ENCODE measurements at regions not wholly inside any gene's neighbourhood (a gene's known extent, or its start where the extent isn't known, plus 50 kb on each side); places are given as distances from the start of the nearest gene placed in this dataset.

DNA sequence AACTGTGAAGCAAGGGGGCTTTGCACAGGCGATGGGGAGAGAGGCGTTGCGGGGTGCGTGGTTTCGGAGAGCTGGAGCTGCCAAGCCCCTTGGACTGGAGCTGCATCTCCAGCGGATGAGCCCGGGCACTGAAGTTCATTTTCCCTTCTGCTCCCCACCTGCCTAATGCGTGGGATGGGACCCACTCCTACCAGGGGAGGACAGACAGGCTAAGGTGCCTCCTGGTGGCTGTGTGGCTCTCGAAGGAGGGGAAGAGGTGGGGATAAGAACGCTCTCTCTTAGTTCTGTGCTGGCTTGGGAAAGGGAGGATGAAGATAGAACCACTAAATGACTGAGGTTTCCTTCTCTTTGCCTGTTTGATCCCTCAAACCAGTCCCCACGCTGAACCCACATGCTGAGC is 177.6 kb upstream of the PITRM1 start:
- TF ChIP-seq TAF1 (IDR thresholded peaks at IDR 0.05; ENCODE audit: borderline replicate concordance, low read depth, low read length) (no peak), POLR2A (IDR thresholded peaks at IDR 0.05; ENCODE audit: low read depth, low read length) (no peak), POLR2AphosphoS5 (IDR thresholded peaks at IDR 0.05; ENCODE audit: low read depth, low read length) (no peak)
- DNase-seq (ENCODE audit: insufficient read length) (no peak), FAIRE-seq (no peak)

DNA sequence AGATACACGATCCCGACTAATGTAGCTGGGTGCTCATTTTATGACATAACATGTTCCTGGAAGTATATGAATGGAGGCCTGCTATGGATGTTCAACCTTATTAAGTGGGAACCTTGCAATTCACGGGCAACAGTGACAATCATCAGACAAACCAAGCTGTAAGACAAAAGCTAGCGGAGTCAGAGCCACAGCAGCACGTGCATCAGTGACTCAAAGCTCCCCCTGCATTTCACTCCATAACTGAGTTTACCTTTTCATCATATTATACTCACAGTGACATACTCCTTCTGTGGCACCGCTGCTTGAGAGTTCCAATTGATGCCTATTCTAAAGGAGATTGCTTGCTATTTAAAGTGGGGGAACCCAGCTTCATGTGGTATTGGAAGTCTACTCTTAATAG is 176.0 kb upstream of the PITRM1 start:
- DNase-seq (ENCODE audit: insufficient read length), result no peak
- no peak for TF ChIP-seq POLR2A (IDR thresholded peaks at IDR 0.05; ENCODE audit: low read depth, low read length)
- TF ChIP-seq TAF1 (IDR thresholded peaks at IDR 0.05; ENCODE audit: borderline replicate concordance, low read depth, low read length), result no peak
- TF ChIP-seq POLR2AphosphoS5 (IDR thresholded peaks at IDR 0.05; ENCODE audit: low read depth, low read length), result no peak
- FAIRE-seq, result no peak

DNA sequence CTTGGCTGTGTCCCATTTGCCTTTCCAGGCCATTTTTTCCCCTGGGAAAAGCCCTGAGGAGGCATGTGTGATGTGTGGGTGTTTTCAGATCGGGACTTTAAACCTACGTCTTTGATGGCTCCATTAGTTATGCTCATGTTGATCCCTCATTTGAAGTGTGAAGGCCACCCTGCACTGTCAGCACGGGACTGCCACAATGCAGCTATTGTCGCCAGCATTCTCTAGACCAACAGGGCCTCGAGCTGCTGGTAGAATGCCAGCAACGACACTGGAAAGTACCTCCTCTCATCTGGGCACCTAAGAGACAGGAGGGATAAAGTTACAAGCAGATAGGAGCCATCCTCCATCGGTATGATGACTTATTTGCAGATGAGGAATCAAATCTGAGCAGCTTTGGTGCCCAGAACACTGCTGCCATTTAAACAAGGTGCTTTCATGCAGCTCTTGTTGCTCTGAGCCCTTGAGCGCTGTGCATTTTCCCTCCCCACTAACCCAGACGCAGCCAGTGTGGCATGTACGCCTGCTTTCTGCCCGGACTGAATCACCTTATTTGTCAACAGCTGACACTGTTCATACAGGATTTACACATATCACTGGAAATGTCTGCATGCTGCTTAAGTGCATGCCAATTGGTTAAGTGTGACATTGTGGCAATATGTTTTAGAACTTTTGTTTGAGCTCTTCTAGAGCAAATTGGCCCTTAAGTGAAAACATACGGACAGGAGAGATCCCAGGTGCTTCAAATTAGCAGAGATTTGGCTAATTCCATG is 175.0 kb upstream of the PITRM1 start:
- DNase-seq (ENCODE audit: insufficient read length) (no peak), FAIRE-seq (no peak)
- TF ChIP-seq POLR2AphosphoS5 (IDR thresholded peaks at IDR 0.05; ENCODE audit: low read depth, low read length), result no peak
- TF ChIP-seq TAF1 (IDR thresholded peaks at IDR 0.05; ENCODE audit: borderline replicate concordance, low read depth, low read length), result no peak
- TF ChIP-seq POLR2A (IDR thresholded peaks at IDR 0.05; ENCODE audit: low read depth, low read length), result no peak

DNA sequence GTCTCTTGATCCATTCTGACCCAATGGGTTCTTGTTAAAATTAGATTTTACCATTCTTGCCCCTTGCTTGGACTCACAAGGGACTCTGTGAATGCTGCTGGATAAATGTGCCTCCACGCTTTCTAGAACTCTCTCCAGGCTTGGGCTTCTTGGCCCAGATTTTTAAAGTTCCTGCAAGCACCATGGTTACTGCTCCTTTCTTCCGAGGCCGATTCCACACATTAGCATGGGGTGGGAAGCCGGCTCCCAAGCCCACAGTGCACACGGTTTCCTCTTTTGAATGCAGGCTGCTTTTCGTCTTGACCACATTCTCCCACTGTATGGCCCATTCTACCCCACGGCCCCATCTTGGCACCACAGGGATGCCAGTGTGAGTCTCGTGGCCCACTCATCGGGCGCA is 174.3 kb upstream of the PITRM1 start:
- DNase-seq (ENCODE audit: insufficient read length) (no peak), FAIRE-seq (no peak)
- TF ChIP-seq TAF1 (IDR thresholded peaks at IDR 0.05; ENCODE audit: borderline replicate concordance, low read depth, low read length) (no peak), POLR2A (IDR thresholded peaks at IDR 0.05; ENCODE audit: low read depth, low read length) (no peak), POLR2AphosphoS5 (IDR thresholded peaks at IDR 0.05; ENCODE audit: low read depth, low read length) (no peak)

DNA sequence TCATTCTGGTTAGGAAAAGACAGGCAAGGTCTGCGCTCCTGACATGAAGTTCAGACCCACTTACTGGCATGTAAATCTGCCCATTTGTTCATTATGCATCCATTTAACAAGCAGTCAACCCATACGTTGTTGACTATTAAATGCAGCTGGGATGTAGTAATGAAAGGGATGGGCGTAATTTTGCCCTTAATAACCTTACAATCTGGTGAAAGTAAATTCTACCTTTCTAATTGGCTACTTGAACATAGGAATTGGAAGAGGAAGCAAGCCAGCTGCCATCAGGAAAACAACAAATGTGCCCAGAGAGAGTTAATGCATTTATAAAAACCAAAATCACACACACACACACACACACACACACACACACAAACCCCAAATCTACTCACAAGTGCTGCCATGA is 170.2 kb upstream of the PITRM1 start:
- TF ChIP-seq TAF1 (IDR thresholded peaks at IDR 0.05; ENCODE audit: borderline replicate concordance, low read depth, low read length) (no peak), POLR2A (IDR thresholded peaks at IDR 0.05; ENCODE audit: low read depth, low read length) (no peak)

DNA sequence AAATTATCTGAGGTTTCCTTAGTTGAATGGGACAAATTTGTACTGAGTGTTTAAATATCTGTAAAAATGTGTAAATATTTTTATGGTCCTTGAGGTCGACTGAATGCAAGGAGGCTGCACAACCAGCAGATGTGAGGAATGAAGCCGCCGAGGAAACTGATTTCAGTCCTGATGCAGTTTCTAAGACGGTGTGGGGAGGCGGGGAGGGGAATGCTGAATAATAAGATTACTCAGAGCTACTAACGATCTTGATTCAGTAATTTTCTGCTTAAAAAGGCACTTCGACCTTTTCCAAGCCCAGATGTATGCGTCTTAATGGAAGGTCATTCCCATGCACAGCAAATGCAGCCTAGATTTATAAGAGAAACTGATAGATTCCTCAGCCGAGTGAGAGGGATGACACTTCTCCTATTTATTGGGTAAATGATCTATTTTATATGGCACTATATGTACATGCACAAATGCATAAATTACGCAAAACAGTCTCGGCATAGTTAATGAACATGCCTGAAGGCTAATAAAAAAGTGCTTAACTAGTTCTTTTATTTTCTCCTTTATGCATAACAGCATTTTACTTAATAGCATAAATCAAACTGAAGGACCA is 167.6 kb upstream of the PITRM1 start:
- TF ChIP-seq POLR2AphosphoS5 (IDR thresholded peaks at IDR 0.05; ENCODE audit: low read depth, low read length), result no peak
- TF ChIP-seq TAF1 (IDR thresholded peaks at IDR 0.05; ENCODE audit: borderline replicate concordance, low read depth, low read length), result no peak
- TF ChIP-seq POLR2A (IDR thresholded peaks at IDR 0.05; ENCODE audit: low read depth, low read length), result no peak
- DNase-seq (ENCODE audit: insufficient read length) (no peak), FAIRE-seq (no peak)

More for the DNA sequence above, 170.2 kb upstream of the PITRM1 start:
- FAIRE-seq (no peak), DNase-seq (ENCODE audit: insufficient read length) (no peak)

DNA sequence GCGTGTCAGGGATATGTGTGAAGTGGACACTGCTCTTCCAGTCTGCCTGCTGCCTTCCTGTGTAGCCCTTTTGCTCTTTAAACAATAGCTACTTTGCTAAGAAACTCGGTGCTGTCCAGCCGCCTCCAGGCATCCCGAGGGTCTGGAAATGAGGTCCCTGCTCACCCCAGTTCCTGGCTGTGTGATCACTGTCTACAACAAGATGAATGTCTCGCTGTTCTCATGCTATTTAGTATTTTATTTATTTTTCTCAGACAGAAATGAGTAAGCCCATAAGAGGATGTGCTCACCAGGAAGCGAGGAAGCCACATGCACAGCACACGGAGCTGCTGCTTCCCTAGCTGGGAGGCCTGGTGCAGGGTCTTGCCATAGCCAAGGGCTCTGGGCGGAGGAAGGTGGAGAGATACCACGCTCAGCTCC is 167.0 kb upstream of the PITRM1 start:
- TF ChIP-seq POLR2AphosphoS5 (IDR thresholded peaks at IDR 0.05; ENCODE audit: low read depth, low read length) (no peak), POLR2A (IDR thresholded peaks at IDR 0.05; ENCODE audit: low read depth, low read length) (no peak), TAF1 (IDR thresholded peaks at IDR 0.05; ENCODE audit: borderline replicate concordance, low read depth, low read length) (no peak)

DNA sequence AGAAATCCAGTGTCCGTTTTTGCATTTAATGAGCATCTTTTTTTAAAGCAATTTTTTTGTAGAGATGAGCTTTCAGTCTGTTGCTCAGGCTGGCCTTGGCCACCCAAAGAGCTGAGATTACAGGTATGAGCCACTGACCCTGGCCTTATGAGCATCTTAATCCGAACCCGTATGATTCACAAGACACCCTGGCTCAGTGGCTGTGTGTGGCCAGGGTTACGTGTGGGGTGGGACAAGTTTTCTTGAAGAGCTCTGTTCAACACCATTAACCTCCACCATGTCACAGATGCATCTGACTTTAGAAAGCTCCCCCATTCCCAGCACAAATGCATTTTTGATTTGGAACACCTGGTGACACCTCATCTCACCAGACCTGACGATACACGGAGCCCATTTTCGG is 166.5 kb upstream of the PITRM1 start:
- no peak for DNase-seq (ENCODE audit: insufficient read length)
- no peak for TF ChIP-seq POLR2AphosphoS5 (IDR thresholded peaks at IDR 0.05; ENCODE audit: low read depth, low read length)
- no peak for FAIRE-seq

More for the DNA sequence above, 167.0 kb upstream of the PITRM1 start:
- DNase-seq (ENCODE audit: insufficient read length) (no peak), FAIRE-seq (no peak)

DNA sequence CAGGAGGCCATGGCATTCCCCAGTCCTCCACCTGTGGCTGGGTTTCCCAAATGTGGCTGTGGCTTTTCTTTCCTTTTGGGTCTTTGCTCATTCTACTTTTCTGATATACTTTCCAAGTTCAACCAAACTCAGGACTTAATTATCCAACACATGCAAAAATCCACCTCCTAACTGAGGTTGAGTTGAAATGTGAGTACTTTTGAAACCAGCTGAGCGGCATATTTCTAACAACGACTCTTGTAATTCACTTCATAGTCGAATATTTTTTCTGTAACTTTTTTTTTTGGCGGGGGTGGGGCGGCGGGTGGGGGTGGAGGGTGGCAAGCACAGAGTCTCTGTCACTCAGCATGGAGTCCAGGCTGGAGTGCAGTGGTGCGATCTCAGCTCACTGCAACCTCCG is 165.2 kb upstream of the PITRM1 start:
- FAIRE-seq, result no peak
- TF ChIP-seq TAF1 (IDR thresholded peaks at IDR 0.05; ENCODE audit: borderline replicate concordance, low read depth, low read length), result no peak
- no peak for TF ChIP-seq POLR2A (IDR thresholded peaks at IDR 0.05; ENCODE audit: low read depth, low read length)
- TF ChIP-seq POLR2AphosphoS5 (IDR thresholded peaks at IDR 0.05; ENCODE audit: low read depth, low read length), result no peak

DNA sequence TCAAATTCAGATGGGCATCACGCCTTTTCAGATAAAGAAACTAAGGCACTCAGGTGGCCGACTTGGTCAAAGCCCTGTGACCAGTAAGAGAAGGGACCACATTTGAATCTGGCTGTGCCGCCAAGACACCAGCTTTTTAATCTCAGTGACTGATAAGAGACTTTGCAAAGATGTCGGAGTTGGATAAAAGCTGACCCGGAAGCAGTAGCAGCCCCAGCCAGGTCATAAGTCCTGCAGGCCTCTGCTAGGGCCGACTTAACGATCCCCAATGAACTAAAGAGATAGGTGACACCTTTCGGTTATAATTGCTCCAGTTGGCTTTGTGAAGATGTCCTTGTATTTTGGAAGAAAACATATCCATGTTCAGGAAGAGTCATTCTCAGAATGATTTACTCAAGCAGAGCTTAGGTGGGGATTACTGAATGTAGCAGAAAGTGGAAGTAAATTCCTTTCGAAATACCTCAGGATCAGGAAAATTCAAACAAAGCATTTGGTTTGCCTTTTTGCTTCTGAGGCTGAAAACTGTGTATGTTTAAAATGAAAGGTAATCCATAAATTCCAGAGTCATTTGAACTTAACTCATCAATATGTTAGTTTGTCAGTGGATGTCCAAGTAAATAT is 164.2 kb upstream of the PITRM1 start:
- DNase-seq (ENCODE audit: insufficient read length), result no peak
- no peak for TF ChIP-seq POLR2AphosphoS5 (IDR thresholded peaks at IDR 0.05; ENCODE audit: low read depth, low read length)
- TF ChIP-seq POLR2A (IDR thresholded peaks at IDR 0.05; ENCODE audit: low read depth, low read length), result no peak
- TF ChIP-seq TAF1 (IDR thresholded peaks at IDR 0.05; ENCODE audit: borderline replicate concordance, low read depth, low read length), result no peak
- no peak for FAIRE-seq

More for the DNA sequence above, 165.2 kb upstream of the PITRM1 start:
- no peak for DNase-seq (ENCODE audit: insufficient read length)

DNA sequence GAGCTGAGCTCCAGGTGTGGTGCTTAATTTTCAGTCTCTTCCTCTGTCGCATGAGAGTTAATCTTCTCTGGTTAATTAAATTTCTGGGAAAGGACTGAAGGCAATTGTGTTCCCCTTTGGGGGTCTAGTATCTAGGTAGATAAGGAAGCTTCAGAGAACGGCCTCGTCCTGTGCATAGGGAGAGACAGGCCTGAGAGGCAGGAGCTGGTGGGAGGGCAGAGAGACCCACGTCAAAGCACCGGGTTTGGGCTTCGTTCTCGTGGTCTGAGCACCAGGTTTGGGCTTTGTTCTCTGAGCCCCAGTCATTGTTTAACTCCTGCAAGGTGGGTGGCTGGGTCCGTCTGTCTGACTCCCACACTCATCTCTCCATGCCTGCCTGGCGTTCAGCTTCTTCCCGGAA is 160.8 kb upstream of the PITRM1 start:
- TF ChIP-seq POLR2A (IDR thresholded peaks at IDR 0.05; ENCODE audit: low read depth, low read length) (no peak), TAF1 (IDR thresholded peaks at IDR 0.05; ENCODE audit: borderline replicate concordance, low read depth, low read length) (no peak), POLR2AphosphoS5 (IDR thresholded peaks at IDR 0.05; ENCODE audit: low read depth, low read length) (no peak)
- FAIRE-seq (no peak), DNase-seq (ENCODE audit: insufficient read length) (no peak)

DNA sequence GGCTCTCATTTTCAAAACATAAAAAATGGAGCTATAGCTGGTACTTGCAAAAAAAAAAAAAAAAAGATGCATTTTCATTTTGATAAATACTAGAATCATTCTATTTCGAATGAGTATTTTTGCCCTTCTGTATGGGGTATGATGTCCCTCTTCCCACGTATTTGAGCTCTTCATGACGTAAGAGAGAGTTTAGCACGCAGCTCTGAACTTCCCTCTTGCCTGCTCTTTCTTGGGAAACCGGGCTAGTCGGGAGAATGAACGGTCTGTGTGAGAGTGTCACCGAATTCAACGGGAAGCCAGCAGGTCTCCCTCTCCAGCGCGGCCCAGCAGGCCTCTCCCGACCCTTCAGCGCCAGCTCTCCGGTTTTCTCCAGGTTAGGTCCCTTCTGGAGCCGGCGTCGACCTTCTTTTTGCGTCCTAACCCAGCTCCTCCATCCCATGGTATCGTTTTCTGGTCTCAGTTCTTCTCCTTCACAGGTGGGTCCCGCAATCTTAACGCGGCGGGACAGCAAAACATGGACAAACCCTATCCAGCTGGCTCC is 159.2 kb upstream of the PITRM1 start:
- DNase-seq (ENCODE audit: insufficient read length) (no peak), FAIRE-seq (no peak)
- TF ChIP-seq TAF1 (IDR thresholded peaks at IDR 0.05; ENCODE audit: borderline replicate concordance, low read depth, low read length) (no peak), POLR2A (IDR thresholded peaks at IDR 0.05; ENCODE audit: low read depth, low read length) (no peak), POLR2AphosphoS5 (IDR thresholded peaks at IDR 0.05; ENCODE audit: low read depth, low read length) (no peak)

Data from GM12892 (cell line).